Stimulated activated effector memory CD8-positive, alpha-beta T cell treated with anti-CD3 and anti-CD28 coated beads, Interleukin-12 subunit alpha, Interleukin-12 subunit beta, amount 100 ng/mL, for 72 hours (primary cell): ENCODE measurements at regions not wholly inside any gene's neighbourhood (a gene's known extent, or its start where the extent isn't known, plus 50 kb on each side); places are given as distances from the start of the nearest gene placed in this dataset.
A peak's percentile ranks its signal among the peaks of the same experiment; 100 is the strongest.

Experiments
- ATAC-seq: fragments of 150-1000 bp; cut with Tn5 transposase; 2 replicates; pipeline ENCODE4 v1.10.0; 2021
- DNase-seq, 2 donors: peaks; one replicate each; pipeline ENCODE4 v3.0.0; 2021 to 2022; ENCODE audit warnings: low spot score in 2 of 2
- H3K27ac Mint-ChIP-seq: one replicate; pipeline ENCODE4 v1.8.0; 2022; ENCODE audit warnings: mild to moderate bottlenecking, mixed read lengths
- H3K36me3 Mint-ChIP-seq: one replicate; pipeline ENCODE4 v1.8.0; 2022; ENCODE audit warnings: mild to moderate bottlenecking, mixed read lengths
- H3K4me1 Mint-ChIP-seq: one replicate; pipeline ENCODE4 v1.8.0; 2022; ENCODE audit warnings: mixed read lengths
- H3K4me3 Mint-ChIP-seq: one replicate; pipeline ENCODE4 v1.8.0; 2022; ENCODE audit warnings: mild to moderate bottlenecking, mixed read lengths
- H3K9me3 Mint-ChIP-seq: one replicate; pipeline ENCODE4 v1.8.0; 2022; ENCODE audit warnings: mixed read lengths

DNA sequence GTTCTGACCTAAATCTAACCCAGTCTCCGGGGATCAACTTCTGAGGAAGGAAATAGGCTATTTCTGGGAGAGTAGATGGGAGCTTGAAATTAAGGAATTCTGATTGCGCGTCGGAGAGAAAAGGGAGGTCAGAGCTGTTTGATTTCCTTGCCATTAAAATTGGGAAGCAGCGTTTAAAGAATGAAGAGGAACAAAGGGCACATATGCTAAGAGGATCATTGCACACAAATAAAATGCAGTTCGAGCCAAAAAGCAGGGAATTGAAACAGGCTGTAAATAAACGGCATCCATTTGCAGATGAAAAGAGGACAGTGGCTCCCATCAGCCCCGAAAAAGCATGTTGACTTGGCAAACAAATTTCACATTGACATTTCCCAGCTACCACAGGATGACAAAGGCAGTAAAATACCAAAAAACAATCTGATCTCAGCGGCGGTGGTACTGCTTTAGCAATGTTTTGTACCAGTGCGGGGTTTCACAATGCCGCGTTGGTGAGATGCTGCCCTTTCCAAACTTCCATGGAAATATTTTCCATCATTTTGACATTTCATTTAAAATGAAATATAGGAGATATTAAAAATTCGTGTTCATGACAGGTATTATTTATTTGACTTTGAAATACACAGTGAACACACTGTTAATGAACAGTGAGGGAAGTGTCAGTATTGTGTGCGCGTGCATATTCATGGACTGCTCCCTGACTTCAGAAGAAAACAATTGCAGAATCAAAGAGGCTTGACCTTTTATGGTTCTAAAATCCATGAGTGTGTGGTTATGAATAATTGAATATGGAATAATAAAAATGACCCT, 108.8 kb downstream of the SQOR start:
- H3K27ac Mint-ChIP-seq: no peak overlapping the region
- no peaks in the 10 kb centered on the region for H3K36me3 Mint-ChIP-seq
- H3K4me3 Mint-ChIP-seq: no peak overlapping the region
- DNase-seq (no peak), ATAC-seq (no peak)
- H3K9me3 Mint-ChIP-seq: no peaks in the 10 kb centered on the region
- no peaks in the 10 kb centered on the region for H3K4me1 Mint-ChIP-seq

DNA sequence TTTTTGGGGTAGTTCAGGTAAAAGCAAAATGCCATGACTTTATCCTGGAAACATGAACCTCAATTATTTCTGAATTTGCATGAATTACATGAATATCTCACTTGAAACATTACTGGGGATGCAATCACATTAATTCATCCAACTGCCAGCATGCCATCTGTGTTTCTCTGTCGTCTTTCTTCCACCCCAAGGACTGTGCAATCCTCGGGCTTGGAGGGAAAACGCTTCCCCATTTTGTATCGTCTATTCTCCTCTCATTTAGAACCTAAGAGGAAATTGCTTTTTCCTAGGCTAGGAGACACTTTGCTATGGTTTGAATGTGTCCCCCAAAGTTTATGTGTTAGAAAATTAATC, 109.4 kb downstream of the SQOR start:
- no peaks in the 10 kb centered on the region for H3K36me3 Mint-ChIP-seq
- H3K27ac Mint-ChIP-seq: no peak overlapping the region
- DNase-seq: no peak
- H3K9me3 Mint-ChIP-seq: no peaks in the 10 kb centered on the region
- no peak overlapping the region for H3K4me3 Mint-ChIP-seq
- ATAC-seq: no peak
- H3K4me1 Mint-ChIP-seq: no peaks in the 10 kb centered on the region

DNA sequence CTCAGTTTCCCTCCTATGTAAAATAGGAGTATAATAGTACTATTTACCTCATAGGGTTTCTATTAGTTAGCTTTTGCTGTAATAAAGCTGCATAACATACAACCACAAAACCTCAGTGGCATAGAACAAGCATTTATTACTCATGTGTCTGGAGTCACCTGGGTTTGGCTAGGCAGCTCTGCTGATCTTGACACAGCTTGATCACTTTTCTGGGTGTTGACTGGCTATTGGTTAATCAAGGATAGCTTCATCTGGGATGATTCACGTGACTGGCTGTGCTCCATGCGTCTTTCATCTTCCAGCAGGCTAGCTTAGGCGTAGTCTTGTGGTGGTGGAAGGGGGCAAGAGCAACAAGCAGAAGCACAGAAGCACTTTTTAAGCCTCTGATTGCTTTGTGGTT, 112.6 kb downstream of the SQOR start:
- H3K4me1 Mint-ChIP-seq: no peaks in the 10 kb centered on the region
- no peak for DNase-seq
- H3K9me3 Mint-ChIP-seq: no peaks in the 10 kb centered on the region
- no peak for ATAC-seq
- no peaks in the 10 kb centered on the region for H3K36me3 Mint-ChIP-seq
- no peak overlapping the region for H3K4me3 Mint-ChIP-seq
- no peak overlapping the region for H3K27ac Mint-ChIP-seq

DNA sequence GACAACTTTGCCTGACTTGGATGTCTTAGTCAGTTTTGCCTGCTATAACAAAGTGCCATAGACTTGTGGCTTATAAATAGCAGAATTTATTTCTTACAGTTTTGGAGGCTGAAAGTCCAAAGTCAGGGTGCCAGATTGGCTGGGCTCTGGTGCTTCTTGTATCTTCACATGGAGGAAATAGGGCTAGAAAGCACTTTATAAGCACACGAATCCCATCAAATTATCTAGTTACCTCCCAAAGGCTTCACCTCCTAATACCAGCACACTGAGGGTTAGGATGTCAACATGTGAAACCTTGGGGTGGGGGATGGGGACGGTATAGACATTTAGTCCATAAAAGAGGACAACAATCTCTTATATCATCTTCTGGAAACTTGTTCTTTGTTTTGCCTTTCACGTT, 116.8 kb downstream of the SQOR start:
- no peak overlapping the region for H3K27ac Mint-ChIP-seq
- H3K4me1 Mint-ChIP-seq: no peaks in the 10 kb centered on the region
- DNase-seq (no peak), ATAC-seq (no peak)
- no peaks in the 10 kb centered on the region for H3K9me3 Mint-ChIP-seq
- no peak overlapping the region for H3K4me3 Mint-ChIP-seq
- H3K36me3 Mint-ChIP-seq: no peaks in the 10 kb centered on the region

DNA sequence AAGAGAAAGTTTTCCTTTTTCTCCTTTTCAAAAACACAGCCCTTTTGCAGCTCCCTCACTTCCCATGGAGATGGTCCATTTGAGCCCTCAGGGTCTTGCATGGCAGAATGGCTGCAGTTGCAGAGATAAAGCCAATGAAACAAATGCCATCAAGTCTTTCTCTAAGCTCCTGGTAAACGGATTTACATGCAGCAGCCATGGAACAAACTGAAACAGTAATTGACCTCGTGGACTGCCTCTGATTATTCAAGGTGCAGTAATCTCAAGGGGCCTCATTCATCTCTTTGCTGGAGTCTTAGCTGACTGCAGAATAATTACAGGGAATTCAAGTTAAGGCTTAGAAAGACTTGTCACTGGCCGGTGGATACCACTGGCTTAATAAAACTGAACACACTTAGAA, 125.1 kb downstream of the SQOR start:
- no peak for ATAC-seq

DNA sequence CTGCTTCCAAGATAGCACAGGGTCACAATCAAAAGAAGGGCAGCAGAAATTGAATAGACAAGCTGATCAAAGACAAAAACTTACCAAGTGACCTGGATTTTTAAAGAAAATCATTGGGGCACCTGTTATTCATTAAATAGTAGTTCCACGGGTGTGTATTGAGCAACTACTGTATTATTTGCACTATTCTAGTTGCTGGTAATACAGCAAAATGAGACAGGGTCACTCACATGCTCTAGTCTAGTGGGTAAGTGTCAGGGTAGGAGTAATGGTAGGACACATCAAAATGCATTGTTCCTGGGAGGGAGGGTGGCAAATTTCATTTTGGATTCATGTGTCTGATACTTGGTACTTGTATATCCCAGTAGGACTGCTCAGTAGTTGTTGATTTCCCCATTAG, 127.9 kb downstream of the SQOR start:
- H3K4me3 Mint-ChIP-seq: no peak overlapping the region
- H3K36me3 Mint-ChIP-seq: no peaks in the 10 kb centered on the region
- H3K4me1 Mint-ChIP-seq: no peaks in the 10 kb centered on the region
- DNase-seq: no peak
- no peak overlapping the region for H3K27ac Mint-ChIP-seq
- no peaks in the 10 kb centered on the region for H3K9me3 Mint-ChIP-seq
- ATAC-seq: no peak

More for the DNA sequence above, 125.1 kb downstream of the SQOR start:
- H3K4me3 Mint-ChIP-seq: no peak overlapping the region
- no peak for DNase-seq
- no peaks in the 10 kb centered on the region for H3K36me3 Mint-ChIP-seq
- H3K27ac Mint-ChIP-seq: no peak overlapping the region
- H3K9me3 Mint-ChIP-seq: no peaks in the 10 kb centered on the region
- H3K4me1 Mint-ChIP-seq: no peaks in the 10 kb centered on the region

DNA sequence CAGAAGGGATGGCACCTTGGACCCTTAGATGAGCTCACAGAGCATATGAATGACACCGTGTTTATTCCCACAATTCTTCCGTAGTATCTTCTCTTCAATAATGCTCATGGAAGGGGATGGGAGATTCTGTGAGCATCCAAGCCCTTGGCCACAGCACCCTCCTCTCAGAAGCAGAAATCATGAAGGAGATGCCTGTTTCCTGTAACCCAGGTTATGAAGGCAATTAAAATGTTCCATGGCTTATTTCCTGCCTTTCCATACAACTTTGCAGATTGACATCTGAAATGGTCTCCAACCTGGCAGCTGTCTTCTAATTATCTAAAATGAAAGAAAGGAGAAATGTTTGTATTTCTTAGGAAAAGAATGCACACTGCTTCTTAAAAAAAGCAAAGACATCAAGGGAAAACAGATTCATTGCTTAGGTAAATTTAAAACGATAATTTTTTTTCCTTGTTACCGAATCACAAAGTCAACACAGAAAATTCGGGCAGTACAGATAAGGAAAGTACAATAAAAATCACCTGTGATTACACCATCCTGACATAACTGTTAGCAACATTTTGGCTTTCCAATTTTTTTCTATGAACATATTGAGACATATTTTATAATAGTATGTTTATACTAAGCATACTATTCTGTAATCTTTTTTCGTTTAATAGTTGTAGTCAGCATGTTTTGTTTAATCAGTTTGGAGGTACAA, 128.5 kb downstream of the SQOR start:
- Mint-ChIP-seq H3K4me3 (no peak overlapping the region), H3K9me3 (no peaks in the 10 kb centered on the region), H3K4me1 (no peaks in the 10 kb centered on the region), H3K36me3 (no peaks in the 10 kb centered on the region), H3K27ac (no peak overlapping the region)
- ATAC-seq: no peak
- DNase-seq: no peak

DNA sequence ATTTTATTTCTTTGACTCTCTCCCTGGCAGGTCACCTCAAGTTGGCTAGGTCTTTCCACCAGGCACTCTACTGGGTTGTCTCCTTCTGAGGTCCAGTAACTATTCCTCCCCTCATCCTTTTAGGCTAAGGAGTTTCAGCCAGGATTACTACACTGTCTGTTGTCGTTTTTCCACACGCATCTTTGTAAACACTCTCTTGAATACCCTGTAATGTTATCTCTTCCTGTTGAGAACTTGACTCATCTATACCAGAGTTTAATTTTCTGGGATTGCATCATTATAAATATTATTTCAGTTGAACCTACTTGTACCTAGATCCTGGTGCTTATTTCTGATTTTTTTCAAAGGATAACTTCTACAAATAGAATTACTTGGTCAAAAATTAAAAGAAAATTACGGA, 138.3 kb downstream of the SQOR start:
- DNase-seq (no peak), ATAC-seq (no peak)
- no peaks in the 10 kb centered on the region for H3K4me1 Mint-ChIP-seq
- no peak overlapping the region for H3K27ac Mint-ChIP-seq
- no peaks in the 10 kb centered on the region for H3K36me3 Mint-ChIP-seq
- no peaks in the 10 kb centered on the region for H3K9me3 Mint-ChIP-seq
- H3K4me3 Mint-ChIP-seq: no peak overlapping the region

DNA sequence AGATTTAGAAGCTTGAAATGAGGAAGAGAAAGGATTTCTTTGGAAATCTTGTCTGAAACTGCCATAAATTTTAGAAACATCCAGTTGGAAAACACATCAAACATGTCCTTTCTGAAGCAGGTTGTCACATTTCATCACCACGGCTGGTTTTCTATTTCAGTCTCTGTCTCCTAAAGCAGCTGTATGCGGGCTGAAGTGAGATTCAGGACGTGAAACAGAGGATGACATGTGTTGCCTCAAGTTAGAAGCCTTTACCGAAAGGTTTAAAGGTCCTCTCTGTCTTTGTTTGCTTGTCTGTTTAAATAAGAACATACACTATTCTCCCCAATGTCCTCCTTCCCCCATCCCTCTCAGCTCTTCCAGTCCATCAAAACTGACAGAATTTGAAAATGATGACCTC, 141.9 kb downstream of the SQOR start:
- ATAC-seq (no peak), DNase-seq (no peak)
- no peaks in the 10 kb centered on the region for H3K9me3 Mint-ChIP-seq
- no peak overlapping the region for H3K4me3 Mint-ChIP-seq
- no peak overlapping the region for H3K27ac Mint-ChIP-seq
- H3K4me1 Mint-ChIP-seq: no peaks in the 10 kb centered on the region
- no peaks in the 10 kb centered on the region for H3K36me3 Mint-ChIP-seq

DNA sequence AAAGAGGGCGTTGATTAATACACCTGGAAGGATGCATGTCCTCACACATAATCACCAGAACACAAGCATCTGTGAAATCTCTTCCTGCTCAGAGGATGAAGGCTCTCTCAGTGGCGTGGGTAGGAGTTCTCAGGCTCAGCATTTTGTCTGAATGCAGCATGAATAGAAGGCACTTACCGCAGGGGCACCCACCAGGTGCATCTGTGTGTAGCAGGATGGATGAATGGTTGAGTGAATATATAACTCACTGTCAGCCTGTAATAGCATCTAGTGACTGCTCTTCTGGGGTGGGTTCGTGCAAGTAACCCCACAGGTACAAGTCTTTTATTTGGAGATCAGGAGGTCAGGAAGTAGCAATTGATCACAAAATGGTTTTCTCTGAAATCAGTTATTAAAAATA, 143.0 kb downstream of the SQOR start:
- Mint-ChIP-seq H3K4me3 (no peak overlapping the region), H3K27ac (no peak overlapping the region), H3K36me3 (no peaks in the 10 kb centered on the region), H3K4me1 (no peaks in the 10 kb centered on the region), H3K9me3 (no peaks in the 10 kb centered on the region)
- DNase-seq: no peak
- ATAC-seq: no peak

DNA sequence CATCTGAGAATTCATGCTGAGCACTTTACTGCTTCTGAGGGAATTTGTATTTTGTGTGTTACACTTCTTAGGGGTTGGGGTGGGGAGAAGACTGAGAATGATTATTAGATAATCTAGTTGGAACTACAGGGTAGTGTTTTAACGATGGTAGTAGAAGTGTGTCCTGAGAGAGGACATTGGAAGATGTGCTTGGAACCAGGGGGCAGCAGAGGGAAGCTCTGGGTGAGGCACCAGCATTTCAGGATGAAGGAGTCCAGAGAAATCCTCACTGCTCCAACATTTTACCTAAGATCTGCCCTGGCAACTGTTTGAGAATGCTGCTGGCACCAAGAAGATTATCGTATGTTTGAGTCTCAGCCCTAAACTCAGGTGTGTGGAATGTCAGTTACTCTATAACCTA, 145.5 kb downstream of the SQOR start:
- H3K9me3 Mint-ChIP-seq: no peaks in the 10 kb centered on the region
- no peak overlapping the region for H3K4me3 Mint-ChIP-seq
- DNase-seq: no peak
- H3K27ac Mint-ChIP-seq: no peak overlapping the region
- H3K36me3 Mint-ChIP-seq: no peaks in the 10 kb centered on the region
- H3K4me1 Mint-ChIP-seq: no peaks in the 10 kb centered on the region
- no peak for ATAC-seq

DNA sequence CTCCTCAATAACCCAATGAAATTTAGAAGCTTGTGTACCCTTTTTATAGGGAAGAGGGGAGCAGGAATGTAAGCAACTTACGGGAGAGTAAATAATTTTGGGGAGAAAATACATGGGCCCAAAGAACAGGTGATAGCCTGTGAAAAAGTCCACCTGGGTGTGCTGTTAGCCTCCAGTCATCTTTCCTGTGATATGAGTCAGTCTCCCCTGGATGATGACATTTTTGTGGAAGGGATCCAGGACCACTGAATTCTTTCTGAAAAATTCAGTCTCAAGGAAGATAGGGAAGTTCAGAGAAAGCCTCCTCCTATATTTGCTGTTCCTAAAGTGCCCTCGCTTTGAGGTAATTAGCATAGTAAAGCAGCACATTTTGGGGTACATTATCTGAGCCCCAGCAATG, 149.8 kb downstream of the SQOR start:
- Mint-ChIP-seq H3K27ac (no peak overlapping the region), H3K36me3 (no peaks in the 10 kb centered on the region), H3K9me3 (no peaks in the 10 kb centered on the region), H3K4me1 (no peaks in the 10 kb centered on the region), H3K4me3 (no peak overlapping the region)
- no peak for DNase-seq
- ATAC-seq: no peak

DNA sequence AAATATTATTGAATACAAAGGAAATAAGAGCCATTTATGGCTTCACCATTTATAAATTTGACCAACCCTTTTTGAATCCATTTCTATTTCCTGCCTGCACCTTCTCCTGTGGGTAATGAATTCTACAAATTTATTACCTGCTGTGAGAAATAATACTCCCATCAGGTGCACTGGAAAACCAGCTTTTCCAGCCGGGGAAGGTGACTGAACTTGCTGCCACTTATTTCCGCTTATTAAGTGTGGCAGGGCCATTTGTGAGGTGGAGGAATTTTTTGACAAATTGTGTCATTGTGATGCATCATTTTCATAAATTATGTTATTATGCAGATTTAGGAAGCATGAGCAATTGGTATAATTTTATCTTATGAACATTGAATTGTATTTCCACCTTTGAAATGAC, 151.1 kb downstream of the SQOR start:
- H3K9me3 Mint-ChIP-seq: no peaks in the 10 kb centered on the region

DNA sequence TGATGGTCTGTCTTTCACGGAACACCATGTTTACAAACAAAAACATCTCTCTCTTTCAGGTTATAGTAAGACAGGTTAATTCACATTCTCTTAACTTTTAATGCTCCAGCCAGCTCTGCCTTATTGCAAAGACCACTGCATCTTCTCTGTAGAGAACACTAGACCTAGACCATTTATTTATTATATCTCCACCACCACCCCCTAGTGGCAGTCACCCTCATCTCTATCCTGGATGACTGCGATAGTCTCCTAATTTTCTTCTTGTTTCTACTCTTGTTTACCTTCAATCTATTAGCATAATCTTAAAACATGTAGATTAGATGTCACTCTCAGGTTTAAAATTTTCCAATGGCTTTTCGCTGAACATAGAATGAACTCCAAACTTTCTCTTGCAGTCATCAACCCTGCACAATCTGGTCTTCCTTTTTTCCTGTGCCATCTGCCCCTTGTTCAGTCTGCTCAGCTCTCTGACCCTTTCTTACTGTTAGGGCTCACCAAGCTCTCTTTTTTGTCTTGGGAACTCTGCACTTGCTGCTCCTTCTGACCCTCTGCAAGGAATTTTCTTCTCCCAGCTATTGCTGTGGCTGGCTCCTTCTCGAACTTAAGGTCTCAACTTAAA, 155.6 kb downstream of the SQOR start:
- H3K4me3 Mint-ChIP-seq: no peak overlapping the region
- no peaks in the 10 kb centered on the region for H3K4me1 Mint-ChIP-seq
- no peak overlapping the region for H3K27ac Mint-ChIP-seq
- no peak for DNase-seq
- H3K36me3 Mint-ChIP-seq: no peaks in the 10 kb centered on the region
- no peaks in the 10 kb centered on the region for H3K9me3 Mint-ChIP-seq
- ATAC-seq: peak; percentile 54

More for the DNA sequence above, 151.1 kb downstream of the SQOR start:
- ATAC-seq: no peak
- Mint-ChIP-seq H3K4me3 (no peak overlapping the region), H3K4me1 (no peaks in the 10 kb centered on the region), H3K36me3 (no peaks in the 10 kb centered on the region), H3K27ac (no peak overlapping the region)
- no peak for DNase-seq

DNA sequence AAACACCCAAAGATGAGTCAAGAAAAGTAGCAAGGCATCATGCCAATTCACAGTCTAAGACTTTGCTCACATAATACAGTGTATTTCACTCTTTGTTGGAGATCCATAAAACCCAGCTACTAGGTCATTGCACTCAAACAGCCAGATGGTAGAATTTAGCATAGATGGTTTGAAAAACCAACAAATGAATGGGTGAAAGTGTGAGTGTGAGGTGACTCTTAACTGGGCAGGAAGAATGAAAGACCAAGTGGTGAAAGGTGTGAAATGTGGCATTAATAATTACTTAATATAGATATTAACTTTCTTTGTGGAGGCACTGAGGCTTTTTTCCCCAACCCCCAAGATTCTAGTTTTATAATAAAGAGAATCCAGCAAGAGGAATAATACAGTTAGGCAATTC, 159.5 kb downstream of the SQOR start:
- Mint-ChIP-seq H3K9me3 (no peaks in the 10 kb centered on the region), H3K36me3 (no peaks in the 10 kb centered on the region), H3K4me1 (no peaks in the 10 kb centered on the region), H3K27ac (no peak overlapping the region), H3K4me3 (no peak overlapping the region)
- no peak for ATAC-seq
- DNase-seq: no peak
